Activated CD4-positive, alpha-beta T cell treated with anti-CD3 and anti-CD28 coated beads, Interleukin-10, Interleukin-2, amounts not matched to agents 100 ng/mL and 50 ng/mL, durations not matched to agents 16 hours and 8 hours (primary cell): ENCODE measurements at regions not wholly inside any gene's neighbourhood (a gene's known extent, or its start where the extent isn't known, plus 50 kb on each side); places are given as distances from the start of the nearest gene placed in this dataset.

Source experiments
- DNase-seq: peaks from one replicate; pipeline ENCODE4 v3.0.0-alpha.2; 2020

DNA sequence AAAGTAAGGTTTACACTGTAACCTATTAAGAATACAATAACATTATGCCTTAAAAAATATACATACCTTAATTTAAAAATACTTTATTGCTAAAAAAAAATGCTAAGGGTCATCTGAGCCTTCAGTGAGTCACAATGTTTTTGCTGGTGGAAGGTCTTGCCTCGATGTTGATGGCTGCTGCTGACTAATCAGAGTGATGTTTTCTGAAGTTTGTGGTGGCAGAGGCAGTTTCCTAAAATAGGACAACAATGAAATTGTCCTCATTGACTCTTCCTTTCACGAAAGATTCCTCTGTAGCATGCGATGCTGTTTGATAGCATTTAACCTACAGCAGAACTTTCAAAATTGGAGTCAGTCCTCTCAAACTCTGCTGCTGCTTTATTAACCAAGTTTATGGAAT lies 97.6 kb downstream of the FAT3 start:
- DNase-seq, result no peak

DNA sequence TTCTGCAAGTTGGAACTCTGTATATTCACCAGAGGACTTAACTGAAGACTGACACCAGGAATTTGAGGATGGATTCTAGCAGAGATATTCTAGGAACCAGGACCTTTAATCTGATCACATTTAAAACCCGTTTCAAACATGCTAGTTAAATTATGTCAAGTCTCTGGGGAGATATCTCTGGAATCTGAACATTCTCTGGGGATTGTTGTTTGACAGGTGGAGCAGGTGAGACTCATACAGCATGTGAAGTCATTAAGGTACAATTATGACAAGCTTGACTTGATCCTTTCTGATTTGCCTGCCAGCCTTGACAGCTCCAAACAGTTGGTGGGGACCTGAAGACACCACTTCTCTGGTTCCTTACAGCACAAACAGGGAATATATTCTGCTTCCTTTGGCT lies 100.3 kb downstream of the FAT3 start:
- DNase-seq, result no peak

DNA sequence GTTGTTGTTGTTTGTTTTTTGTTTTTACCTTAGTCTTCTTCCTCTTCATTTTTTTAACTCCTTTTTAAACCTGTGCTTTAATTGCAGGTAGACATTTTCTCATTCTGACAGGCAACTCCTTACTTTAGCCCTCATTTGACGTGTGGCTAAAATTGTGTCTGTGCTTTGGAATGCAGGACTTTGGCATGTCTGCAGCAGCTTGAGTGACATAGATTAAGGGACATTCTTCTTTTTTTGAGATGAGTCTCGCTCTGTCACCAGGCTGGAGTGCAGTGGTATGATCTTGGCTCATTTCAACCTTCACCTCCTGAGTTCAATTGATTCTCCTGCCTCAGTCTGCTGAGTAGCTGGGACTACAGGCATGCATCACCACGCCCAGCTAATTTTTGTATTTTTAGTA lies 100.8 kb downstream of the FAT3 start:
- no peak for DNase-seq

DNA sequence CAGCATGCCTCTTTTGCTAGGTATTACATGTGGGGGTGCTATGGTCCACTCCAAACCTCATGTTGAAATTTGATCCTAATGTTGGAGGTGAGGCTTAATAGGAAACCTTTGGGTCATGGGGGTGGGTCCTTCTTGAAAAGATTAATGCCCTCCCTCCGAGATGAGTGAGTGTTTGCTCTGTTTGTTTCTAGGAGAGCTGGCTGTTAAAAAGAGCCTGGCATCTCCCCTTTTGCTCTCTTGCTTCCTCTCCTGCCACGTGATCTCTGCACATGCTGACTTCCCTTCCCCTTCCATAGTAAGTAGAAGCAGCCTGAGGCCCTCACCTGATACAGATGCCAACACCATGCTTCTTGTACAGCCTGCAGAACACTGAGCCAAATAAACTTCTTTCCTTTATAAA lies 104.5 kb downstream of the FAT3 start:
- no peak for DNase-seq

DNA sequence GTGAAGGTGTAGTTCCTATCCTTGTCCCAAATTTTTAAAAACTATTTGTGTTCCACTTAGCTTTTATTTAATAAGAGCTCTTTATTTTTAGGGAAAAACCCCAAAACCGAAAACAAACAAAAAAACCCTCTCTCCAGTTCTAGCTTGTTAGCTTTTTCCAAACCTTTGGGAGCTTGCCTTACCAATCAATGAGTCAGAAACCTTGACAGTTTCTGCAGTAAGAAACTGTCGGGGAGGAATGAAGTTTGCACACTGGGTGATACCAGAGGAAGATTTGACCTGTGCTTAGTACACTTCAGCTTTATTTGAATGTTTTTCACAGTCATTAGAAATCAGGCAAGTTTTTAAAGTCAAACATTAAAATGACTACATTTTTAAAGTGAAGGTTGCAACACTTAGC lies 105.0 kb downstream of the FAT3 start:
- no peak for DNase-seq

DNA sequence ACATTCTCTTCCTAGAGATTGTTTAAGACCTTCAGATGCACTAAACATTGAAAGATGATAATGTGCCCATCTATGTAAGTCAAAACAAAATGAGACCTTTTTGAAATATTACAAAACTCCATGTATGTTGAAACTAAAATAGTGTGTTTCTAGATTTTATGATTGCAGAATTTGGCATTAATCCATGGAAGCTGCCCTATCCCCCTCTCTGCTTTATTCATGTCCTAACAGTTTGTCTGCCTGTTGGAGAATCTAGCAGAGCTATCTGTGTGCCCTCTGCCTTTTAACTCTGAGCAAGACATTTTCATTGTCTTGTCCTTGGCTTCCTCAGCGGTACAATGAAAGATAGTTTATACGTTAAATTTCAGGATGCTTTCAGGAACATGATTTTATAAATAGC lies 105.5 kb downstream of the FAT3 start:
- DNase-seq, result no peak

DNA sequence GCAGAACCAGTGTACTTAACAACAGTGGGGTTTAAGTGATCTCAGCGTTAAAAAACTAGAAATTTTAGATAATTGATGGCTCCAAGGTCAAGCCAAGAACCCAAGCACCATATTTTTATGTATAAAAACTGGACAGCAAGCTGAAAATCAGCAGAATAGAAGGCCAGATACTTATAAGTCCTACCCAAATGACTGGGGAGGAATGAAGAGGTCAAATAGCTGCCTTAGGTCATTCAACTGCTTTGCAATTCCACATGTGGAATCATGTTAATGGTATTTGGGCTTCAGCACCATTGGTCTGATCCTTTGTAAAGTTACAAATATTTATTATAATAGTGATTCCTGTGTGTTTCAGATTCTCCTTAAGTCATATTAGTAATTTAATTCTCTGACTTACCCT lies 108.4 kb downstream of the FAT3 start:
- DNase-seq, result no peak

DNA sequence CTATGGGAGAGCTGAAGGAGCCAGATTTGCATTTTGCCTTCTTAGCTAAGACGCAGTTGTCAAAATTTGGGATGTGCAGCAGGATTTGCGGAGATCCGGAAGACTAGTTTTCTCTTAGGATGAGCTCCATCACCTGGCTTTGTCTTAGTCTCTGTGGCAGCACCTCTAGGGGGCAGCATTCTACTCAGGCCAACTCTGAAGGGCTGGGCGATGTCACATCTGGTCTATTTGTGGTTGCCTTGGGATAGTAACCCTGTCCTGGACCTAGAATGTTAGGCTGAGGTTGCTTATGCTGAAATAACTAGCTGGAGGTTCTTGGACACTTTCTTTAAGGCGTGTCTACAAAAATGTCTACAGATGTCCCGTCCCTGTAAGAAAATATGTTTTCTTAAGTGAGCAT lies 116.2 kb downstream of the FAT3 start:
- DNase-seq, result peak; percentile 2

DNA sequence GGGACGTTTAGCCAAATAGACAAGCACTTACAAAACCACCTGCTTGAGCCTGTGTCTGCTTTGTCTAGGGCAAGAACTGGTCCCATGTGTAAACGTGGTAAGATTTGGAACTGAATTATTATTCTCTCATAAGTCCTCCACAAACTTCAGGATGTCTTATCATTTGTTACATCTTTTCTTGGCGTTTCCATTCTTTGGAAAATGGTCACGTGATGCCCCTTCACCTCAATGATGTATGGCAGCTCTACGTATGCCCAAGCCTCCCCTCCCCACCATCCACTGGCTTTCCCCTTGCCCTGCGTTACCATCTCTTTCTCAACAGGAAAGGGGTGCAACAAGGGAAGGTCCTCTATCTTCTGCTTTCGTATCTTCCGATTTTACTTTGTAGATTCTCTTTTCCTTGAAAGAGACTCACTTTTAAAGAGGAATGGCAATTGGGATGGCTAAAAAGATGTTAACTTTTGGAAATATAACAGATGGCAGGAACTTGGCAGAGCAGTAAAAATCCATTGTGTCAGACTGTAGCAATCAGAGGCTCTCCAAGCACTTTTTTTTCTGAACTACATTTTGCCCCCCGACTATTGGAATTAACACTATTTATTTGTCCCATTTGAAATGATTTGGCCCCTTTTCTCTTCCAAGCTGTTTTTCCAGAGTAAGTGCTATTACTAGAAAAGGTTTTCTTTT lies 117.6 kb downstream of the FAT3 start:
- DNase-seq, result no peak

DNA sequence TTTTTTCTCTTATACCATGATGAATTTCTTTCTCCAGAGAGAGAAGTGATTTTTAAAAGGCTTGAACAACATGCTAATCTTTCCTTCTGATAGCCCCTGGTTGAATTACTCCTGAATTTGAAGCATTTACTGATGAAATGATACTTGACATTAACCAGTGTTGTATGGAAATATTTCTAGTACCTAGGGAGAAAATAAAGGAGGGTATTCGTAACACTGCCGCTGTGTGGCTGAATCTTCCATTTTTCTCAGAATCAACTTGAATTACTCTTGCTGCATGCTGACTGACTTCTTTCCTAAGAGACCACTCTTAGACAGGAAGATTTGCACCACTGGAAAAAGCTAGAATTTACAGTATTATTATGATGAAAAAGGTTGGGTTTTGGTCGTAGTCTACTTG lies 118.3 kb downstream of the FAT3 start:
- DNase-seq, result no peak

DNA sequence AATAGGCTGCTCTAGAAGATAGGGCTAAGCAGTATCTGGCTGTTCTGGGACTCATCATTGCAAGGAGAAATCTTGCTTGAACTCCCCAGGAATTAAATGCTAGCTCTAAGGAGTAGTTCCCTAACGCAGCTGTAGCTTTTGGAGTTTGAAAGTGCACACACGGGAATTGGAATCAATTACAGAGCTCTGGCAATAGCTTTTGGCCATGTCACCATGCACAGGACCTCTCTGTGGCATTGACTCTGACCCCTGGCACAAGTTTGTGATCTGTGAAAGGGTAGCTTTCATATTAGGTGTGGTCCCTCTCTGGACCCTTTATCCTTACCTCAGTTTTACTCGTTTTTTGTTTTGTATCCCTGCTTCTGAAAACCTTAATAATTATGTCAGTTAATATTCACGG lies 121.6 kb downstream of the FAT3 start:
- no peak for DNase-seq

DNA sequence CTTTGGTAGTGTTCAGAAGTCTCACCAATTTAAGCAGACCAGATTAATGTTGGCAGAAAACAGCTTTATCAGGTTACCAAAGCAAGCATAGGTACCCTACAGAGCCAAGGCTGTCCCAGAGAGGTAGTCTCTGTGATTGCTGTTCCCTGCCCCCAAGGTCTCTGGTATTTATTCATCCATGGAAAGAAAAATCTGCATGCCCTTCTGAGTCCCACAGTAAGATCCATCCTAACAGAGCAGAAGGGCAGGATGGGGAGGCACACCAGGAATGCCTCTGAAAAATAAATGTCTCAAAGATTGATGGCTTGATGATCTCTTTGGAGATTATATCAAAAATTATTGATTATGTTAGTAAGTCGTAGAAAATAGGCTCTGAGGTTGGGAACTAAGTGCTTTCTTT lies 122.8 kb downstream of the FAT3 start:
- DNase-seq, result no peak

DNA sequence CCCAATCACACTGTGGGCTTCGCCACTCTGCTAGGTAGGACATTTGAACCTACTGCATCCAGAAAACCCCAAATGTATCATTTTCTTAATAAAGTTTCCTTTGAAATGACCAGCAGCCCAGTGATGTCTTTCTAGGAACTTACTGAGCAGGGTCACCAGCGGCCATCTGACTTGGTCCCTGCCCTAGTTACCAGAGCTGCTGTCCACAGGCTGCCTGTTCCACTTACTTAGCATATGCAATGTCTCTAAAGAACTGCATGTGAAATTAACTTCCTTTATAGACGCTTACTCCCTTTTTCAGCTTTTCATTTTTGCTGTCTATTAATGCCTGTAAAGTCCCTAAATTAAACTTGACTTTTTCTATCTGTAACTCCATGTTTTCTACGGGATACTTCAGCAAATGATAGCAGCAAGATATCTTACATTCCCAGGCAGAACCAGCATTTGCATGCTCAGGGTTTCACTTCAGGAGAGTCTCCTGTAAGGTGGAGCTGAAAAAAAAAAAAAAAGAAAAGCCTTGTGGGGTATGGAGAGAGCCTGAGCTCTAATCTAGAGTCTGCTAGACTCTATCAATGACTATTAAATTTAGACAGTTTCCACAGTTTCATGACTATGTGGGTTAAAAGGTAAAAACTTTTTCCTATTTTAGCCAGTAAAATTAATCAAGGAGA lies 125.0 kb downstream of the FAT3 start:
- no peak for DNase-seq

DNA sequence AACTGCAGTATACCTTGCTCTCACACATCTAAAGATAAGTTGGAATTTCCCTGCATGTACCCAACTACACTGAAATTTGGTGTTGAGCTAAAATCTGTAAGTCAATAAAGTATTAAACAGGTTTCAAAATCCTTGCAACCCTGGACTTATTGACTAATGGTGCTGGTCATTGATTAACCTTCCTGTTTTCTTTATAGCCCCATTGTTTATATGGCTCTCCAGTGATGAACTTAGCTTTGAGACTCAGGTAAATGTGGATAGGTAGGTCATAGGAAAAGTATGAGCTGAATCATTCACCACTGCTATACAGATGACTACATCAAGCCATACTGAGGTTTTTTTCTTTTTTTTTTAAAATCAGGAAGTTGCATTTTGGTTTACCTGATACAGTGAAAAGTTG lies 132.7 kb downstream of the FAT3 start:
- no peak for DNase-seq

DNA sequence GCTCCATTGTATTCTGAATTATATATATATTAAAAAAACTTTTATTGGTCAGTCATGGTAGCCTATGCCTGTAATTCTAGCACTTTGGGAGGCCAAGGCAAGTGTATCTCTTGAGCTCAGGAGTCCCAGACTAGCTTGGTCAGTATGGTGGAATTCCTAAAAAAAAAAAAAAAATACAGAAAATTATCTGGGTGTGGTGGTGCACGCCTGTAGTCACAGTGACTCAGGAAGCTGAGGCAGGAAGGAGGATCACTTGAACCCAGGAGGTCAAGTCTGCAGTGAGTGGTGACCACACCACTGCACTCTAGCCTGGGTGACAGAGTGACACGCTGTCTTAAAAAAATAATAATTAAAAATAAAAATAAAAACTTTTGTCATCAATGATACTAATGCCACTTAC lies 133.2 kb downstream of the FAT3 start:
- DNase-seq, result no peak

DNA sequence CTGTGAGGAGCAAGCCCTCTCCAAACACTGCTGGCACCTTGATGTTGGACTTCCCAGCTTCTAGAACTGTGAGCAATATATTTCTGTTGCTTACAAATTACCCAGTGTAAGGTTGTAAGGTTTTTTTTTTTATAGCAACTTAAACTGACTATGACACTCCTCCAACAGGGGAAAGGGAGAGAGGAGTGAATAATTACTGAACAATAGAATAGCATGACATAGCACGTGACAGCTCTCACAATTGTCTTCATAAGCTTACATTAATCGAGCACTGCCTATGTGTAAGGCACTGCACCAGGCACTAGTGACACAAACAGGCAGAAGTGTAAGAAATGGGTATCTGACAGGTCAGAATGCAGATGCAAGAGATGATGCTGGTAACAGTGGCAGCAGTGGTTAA lies 136.9 kb downstream of the FAT3 start:
- no peak for DNase-seq

DNA sequence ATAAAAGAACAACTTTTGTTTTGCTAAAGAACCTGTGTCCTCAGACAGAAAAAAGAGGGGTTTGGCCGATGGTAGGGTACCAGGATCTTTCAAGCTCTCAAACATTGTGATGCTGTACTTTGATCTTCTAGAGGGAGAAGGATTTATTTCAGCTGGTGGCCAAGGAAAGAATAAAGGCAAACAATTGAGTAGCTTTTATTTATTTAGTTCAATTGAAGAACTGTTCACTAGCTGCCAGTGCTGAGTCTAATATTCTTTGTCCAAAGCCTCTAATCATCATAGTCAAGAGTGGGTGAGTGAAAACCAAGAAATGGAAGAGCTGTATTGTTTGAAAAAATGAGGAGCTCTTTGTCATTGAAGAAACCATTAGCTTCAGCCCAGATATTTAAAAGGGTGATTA lies 138.4 kb downstream of the FAT3 start:
- DNase-seq, result no peak

DNA sequence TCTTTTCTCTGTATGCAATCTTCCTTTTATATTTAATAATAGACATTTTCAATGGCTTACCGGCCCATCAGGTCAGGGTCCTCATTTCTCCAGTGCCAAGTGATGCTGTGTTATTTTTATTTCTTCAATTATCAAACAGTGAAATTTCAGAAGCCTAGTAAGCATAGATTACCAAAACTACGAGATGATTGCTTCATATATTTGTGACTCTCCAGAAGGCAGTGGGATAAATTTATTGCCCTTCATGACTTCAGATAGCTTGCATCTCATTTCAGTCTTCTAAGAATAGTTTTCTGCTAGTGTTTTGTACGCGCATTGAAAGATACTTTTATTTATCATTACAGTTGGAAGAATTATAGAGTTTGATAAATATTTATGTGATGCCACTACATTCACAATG lies 139.6 kb downstream of the FAT3 start:
- no peak for DNase-seq

DNA sequence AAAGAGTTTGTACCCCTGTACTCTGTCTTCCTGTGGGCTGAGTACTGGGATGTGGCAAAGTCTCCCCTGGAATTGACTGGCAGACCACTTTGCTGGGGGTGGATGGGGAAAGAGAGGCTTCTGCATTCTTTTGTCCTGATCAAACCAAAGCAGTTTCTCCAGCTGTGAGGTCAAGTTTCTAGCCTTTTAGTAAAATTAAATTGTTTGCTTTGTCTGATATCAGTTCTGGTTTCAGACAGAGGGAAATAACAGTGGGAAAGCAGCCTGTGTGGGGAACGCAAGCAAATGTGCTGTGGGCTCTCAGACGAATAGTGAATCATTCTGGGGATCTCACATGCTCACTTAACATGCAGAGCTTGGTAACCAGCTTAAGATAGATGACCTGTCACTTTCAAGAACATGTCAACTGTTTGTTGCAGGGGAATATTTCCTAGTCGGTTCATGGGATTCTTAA lies 151.6 kb downstream of the FAT3 start:
- DNase-seq, result no peak

DNA sequence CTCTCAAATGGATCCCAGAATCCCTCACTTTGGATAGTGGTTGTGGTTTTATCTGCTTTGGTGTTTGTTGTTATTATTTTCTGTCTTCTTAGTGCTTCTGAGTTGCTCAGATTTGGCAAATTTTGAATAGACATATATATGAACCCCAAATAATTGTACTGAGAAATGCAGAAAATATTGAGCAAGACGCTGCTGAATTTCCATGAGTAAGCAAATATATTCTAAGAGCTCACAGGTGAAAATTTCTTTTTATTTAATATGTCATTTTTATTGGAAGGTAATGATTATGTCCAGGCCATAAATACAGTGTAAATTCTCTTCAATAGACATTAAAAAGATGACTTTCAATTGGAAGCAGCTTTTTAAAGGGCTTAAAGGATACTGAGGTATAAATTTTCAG lies 152.1 kb downstream of the FAT3 start:
- DNase-seq, result no peak

DNA sequence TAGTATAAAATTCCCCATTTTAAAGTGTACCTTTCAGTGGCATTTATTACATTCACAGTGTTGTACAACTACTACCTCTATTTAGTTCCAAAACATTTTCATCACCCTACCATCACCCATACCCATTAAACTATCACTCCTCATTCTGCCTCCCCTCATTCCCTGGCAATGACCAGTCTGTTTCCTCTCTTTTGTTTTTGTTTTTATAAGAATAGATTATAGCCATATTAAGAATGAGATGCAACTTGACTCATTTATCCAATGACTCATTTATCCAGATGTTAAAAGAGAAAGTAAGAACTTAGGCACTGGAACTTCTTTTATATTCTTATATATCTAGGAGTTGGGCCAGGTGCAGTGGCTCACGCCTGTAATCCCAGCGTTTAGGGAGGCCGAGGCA lies 156.3 kb downstream of the FAT3 start:
- no peak for DNase-seq

DNA sequence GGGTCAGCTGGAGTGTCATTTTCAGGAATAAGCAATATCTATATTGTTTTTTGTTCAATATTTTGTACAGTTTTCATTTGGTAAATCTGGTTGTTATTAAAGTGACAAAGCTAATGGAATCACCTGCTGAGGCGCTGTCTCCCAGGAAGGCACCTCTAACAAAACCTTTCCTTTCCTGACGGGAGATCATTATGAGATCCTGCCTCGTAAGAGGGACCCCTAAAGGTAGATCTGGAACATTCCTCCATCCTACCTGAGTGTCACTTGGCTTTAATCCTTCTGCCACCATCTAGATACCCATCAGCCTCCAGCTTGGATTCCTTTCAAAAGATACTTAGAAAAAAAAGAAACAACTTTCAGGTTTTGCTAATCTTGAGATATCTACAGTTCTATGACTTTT lies 157.7 kb downstream of the FAT3 start:
- DNase-seq, result no peak

DNA sequence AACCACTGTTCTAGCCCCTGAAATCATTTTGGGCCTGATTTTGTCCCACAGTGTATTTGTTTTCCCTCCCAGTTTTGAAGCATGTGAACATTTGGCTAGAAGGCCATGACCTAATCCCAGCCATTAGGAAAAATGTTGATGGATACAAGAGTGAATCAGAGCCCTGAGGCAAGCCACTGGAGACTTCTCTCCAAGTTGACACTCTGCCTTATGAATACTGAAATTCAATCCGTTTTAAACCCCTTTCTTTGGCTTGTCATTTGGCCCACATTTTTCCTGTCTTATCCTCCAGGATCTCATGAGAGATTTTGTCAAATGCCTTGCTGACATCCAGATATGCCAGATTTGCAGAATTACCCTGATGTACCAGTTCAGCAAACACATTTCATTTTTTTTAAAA lies 158.8 kb downstream of the FAT3 start:
- DNase-seq, result no peak

DNA sequence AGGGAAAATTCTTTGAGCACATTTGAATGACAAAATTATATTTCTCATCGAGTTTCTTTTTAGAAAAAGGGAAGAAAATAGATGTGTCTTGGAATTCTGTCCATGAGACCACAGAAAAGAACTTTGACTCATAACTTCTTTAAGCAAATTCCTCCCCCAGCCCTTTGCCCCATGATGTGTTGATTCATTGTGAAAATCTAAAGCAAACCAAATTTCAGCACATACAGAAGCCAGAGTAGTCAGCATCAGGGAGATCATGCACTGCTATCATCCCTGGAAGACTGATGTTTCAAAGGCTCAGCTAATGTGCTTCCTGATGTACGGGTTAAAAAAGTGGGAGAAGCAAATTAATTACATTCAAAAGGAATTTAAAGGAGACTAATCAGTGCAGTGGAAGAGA lies 159.7 kb downstream of the FAT3 start:
- no peak for DNase-seq

DNA sequence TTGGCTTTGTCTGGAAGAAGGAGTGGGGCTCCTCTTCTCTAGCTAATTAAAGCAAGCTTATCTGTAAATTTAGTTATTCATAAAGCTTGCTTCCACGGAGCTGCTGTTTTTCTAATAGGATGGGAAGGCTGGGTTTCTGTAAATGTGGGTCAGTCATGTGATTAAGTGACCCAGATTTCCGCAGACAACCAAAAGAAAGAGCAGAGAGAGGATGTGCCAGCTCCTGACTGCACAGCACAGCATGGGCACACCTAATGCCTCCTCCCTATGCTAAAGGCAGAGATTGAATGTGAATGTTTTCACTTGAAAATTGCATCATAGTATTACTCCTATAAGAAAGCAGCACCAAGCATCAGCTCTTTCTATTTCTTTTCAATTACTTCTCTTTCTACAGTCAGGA lies 160.2 kb downstream of the FAT3 start:
- no peak for DNase-seq
